H1 (cell line): ENCODE measurements at regions not wholly inside any gene's neighbourhood (a gene's known extent, or its start where the extent isn't known, plus 50 kb on each side); places are given as distances from the start of the nearest gene placed in this dataset.

Experiments used
- JUN ChIP-seq: IDR thresholded peaks from 2 replicates; pipeline ENCODE4 v1.6.1; 2011; ENCODE audit warnings: low read depth, mild to moderate bottlenecking, improper control_type of control experiment, low read length
- MAFK ChIP-seq: IDR thresholded peaks from 2 replicates; pipeline ENCODE4 v1.6.1; 2012; ENCODE audit warnings: low read depth, mild to moderate bottlenecking, improper control_type of control experiment, low read length
- RFX5 ChIP-seq: IDR thresholded peaks from 2 replicates; pipeline ENCODE4 v1.6.1; 2011; ENCODE audit warnings: low read depth, low read length, improper control_type of control experiment, borderline replicate concordance
- RXRA ChIP-seq: IDR thresholded peaks from 2 replicates; pipeline ENCODE4 v1.6.1; 2011; ENCODE audit warnings: low read depth, mild to moderate bottlenecking, low read length, moderate library complexity; ENCODE audit not compliant: insufficient read depth

DNA sequence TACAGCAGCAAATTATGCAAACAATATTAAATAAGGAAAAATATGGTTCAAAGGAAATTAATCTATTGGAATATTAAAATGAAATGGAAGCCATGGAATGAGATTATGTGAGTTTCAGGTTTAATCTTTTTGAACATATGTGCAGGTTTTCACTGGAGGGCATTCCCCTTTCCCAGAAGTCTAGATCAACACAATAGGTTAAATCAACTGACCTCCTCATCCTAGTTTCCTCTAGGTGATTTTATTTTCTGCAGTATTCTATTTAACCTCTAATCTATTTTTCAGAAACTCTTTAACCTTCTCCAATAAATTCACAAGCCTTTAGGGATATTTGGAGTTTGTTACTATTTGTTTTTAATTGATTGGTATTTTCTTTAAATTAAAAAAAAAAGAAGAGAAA lies 2657.6 kb upstream of the PCDH20 start (continued):
- TF ChIP-seq RXRA (no peak), RFX5 (no peak), JUN (no peak), MAFK (no peak)
- TF ChIP-seq, all 59 proteins: peak for 0
